ENCODE measurements at regions not wholly inside any gene's neighbourhood (a gene's known extent, or its start where the extent isn't known, plus 50 kb on each side); places are given as distances from the start of the nearest gene placed in this dataset.
"Not testable (repeated sequence)": the region's sequence is repeated elsewhere in the genome, so short reads cannot be mapped to it uniquely, and the experiment has no call there.

GRCh38 chr4:176584031-176584606 lies 208.6 kb downstream of the VEGFC start:
- DNase-seq: no peak

DNA sequence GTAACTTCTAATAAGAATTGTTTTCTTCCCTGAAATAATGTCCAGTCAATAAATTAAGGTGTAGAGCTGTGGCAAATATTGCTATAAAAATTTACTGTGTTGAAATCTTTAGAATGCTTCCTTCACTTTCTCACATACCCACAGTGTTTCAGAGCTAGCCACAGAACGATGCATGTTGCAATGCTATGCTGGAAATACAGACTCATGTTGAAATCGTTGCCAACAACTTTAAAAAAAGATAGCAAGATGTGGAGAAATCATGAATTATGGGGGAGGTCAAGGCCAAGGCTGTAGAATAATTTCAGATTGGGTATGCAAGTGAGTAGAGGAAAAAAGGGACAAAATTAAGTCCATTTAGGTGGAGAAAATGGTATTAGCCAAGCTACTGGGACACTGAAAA lies 204.8 kb downstream of the VEGFC start:
- DNase-seq: no peak

- no peak for DNase-seq
Measured at GRCh38 chr4:176588436-176588835, 204.3 kb downstream of the VEGFC start.

DNA sequence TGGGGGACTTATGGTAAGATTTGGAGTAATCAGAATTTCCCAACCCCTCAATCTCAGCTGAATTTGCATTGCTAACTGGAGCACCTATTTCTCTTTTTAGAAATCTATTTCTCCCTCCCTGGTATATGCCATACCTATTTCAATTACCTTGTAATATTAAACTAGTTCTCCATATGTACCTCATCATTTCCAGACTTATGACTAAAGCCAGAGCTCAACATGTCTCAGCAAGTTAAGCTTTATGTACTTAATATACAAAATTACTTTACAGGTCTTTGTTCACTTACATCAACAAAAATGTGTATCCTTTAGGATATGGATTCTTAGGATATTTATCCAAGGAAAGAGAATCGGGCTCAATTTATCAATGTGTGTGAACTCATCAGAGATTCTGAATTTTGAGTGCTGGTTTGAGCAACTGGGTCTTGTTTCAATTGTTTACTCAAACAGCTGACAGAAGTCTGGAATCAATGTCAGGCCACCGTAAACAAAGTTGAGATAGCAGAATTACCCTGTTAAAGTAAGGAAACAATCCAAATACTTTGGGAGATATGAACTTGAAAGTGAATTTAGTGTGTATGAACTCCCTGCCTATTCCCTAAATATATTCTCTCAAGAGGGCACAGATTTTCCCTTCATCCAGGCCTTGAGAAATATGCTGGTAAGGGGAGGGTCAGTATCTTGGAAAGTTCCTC lies 199.6 kb downstream of the VEGFC start:
- DNase-seq: no peak

GRCh38 chr4:176593943-176594342 lies 198.8 kb downstream of the VEGFC start:
- DNase-seq: no peak

DNA sequence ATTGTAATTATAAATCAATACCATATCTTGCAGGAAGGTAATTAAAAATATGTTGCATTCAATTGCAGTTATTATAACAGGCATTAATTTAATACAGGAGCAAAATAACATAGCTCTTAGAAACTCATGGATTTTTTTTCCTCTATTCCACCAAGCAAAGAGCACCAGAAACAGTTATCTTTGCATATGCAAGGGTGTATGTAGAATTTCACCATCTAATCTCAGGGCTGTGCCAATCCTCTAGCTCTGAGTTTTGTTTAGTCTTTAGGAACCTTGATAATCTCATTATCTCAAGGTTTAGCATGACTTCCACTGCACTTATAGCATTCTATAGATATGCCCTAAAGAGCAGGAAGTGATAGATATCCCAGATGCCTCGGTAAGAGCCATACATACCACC lies 197.5 kb downstream of the VEGFC start:
- no peak for DNase-seq

- no peak for DNase-seq
Measured at GRCh38 chr4:176601124-176601523, 191.6 kb downstream of the VEGFC start.

DNA sequence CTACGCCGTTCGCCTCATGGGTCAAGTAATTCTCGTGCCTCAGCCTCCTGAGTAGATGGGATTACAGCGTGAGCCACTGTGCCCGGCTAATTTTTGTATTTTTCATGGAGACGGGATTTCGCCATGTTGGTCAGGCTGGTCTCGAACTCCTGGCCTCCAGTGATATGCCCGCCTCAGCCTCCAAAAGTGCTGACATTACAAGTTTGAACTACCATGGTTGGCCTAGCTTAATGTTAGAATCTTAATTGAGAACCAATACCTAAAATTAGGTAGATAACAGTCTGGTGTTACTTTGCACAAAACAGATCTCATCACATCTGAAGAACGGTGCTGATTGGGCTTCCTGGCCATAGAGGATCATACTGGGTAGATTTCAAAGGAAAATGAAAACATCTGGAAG lies 184.9 kb downstream of the VEGFC start:
- no peak for DNase-seq

GRCh38 chr4:176608346-176608745 lies 184.4 kb downstream of the VEGFC start:
- no peak for DNase-seq

DNA sequence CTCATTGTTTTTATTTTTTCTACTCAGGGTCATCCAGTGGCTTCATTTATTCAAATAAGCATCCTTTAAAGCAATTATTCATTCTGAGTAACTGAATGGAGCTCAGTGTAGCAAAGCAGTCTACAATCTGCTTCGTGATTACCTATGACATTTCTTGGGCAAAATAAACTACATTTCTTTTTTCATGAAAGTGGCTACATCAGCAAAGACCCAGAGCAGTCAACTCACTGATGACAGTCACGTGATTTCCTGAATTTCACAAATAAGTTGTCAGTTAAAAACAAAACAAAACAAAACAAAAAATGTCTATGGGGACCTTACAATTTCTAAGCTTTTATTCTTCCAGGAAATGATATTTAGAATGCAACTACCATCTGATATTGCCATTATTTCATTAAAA lies 182.1 kb downstream of the VEGFC start:
- no peak for DNase-seq

DNA sequence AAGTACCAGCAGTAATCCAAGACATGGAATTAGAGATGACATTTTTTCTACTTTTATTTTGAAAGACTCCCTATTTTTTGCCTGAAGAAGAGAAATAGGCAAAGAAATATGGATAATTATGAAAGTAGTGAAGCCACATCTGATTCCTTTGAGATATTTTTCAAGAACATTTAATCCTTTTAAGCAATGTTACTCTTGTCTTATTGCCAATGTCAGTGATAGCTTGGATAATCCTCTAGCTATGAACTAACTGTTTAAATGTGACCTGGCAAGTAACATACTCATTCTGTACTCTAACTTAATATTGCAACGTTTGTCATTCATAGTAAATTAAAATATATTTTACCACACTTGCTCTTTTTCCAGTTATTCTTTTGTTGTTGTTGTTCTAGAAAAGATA lies 181.3 kb downstream of the VEGFC start:
- no peak for DNase-seq

- no peak for DNase-seq
Measured at GRCh38 chr4:176611951-176612350, 180.8 kb downstream of the VEGFC start.

DNA sequence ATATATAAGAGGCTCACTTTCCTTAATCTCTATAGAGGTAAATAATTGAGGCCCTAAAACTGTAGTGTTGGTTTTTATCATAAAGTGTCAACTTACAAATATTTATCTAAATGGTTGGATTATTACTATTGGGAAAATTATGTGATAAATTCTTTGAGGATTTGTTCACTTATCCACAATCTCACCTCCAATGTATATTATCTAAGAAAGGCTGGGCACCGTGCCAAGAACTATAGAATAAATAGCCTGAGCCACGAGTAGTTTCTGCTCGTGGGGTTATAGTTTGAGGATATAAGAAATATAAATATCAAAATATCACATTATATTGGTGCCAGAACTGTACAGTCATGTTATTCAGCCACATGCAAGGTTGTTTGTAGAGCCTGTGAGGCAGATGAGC lies 177.9 kb downstream of the VEGFC start:
- DNase-seq: no peak

DNA sequence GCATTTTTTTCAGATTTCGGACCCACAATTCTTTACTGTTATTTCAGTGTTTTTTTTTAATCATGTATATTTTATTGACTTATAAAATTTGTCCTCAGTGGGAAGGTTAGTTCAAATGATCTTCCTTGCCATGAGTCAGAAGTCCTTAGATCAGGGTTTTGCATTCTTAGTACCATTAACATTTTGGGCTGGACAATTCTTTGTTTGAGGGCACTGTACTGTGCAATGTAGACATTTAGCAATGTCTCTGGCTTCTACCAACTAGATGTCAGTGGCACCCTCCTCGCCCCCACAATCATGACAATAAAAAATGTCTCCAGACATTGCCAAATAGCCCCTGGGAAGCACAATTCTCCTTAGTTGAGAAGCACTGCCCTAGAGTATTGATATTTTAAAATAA lies 176.6 kb downstream of the VEGFC start:
- no peak for DNase-seq

DNA sequence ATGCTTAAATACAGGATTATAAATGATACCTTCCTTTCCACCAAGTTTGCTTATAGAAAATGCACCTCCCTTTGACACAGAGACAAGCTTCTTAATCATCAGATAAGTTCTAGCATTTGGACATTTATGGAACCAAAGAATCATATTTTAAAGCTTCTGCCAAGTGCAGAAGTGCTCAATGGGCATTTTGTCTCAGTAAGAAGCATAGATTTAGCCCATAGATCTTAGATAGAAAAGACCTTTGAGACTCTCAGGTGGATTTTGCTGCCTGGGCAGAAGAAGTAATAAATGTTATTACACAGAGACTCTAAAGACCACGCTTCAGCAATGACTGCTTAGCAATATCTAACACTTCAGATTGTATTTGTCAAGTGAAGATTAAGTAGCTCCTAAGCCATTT lies 174.6 kb downstream of the VEGFC start:
- no peak for DNase-seq

GRCh38 chr4:176619430-176619829 lies 173.3 kb downstream of the VEGFC start:
- no peak for DNase-seq

DNA sequence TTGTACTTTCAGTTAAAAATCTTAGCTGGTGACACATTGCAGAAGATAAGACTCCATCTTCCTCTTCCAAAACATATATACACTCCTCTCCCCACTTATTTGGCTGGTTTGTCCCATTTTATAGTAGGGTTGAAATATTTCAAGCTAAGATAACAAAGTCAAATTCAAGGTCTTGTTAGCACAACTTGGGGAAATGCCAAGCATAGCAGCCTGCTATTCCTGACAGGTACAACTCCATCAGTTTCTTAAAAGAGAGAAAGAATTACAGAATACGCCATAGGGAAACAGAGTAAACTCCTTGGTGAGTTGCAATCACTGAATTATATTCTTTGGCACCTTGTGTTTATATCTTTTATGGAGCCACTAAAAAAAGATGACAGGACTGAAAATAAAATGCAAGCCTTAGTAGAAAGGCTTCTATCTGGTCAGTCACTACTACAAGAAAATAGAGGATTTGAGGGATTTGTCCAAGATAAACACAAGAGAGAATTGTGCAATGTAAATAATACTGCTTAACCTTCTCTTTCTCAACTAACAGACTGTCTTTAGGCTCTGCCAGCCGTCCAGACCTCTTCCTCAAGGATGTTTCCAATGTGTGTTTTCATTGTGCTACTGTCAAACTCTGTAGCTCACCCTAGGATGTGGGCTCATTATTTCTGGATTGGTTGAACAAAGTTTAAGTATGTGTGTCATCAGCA lies 170.3 kb downstream of the VEGFC start:
- DNase-seq: no peak

- not testable (repeated sequence) for DNase-seq
Measured at GRCh38 chr4:176624983-176625610, 167.6 kb downstream of the VEGFC start.

GRCh38 chr4:176627916-176628315 lies 164.8 kb downstream of the VEGFC start:
- no peak for DNase-seq

DNA sequence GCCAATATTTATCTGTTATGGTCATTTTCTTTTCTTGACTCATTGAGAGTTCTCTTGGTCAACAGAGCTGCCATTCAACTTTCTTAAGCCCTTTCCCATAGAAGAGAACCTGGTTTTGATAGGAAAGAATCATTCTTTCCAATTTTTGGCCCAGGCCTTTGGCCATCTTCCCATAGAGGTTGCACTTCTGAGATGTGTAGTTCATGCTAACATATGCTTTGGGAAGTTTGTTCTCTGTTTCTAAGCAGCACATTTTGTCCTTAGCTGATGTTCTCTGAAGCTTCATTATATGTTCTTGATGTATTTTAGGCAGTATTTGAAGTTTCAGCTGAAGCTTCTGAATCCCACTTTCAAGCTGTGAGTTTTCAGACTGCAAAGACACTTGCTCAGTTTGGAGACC lies 161.1 kb downstream of the VEGFC start:
- no peak for DNase-seq

Measured in right hindlimb (tissue), 1 donor.